ENCODE measurements at regions not wholly inside any gene's neighbourhood (a gene's known extent, or its start where the extent isn't known, plus 50 kb on each side); places are given as distances from the start of the nearest gene placed in this dataset.

DNA sequence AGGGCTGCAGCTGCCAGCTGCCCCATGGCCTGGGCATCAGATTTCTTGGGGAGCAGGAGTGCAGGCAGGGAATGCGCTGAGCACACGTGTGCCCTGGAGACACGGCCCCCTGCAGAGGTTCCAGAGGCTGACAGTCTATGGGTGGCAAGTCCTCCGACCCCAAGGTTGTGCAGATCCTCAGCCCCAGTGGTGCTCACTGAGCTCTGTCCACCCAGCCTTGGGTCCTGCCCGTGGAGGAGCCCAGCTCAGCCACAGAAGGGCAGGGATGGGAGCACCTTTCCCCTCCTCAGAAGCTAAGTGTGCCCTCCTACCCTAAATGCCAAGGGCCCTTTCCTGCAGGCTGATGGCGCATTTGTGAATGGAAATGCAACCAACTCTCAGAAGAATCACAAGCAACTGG is 341.0 kb downstream of the IRX2 start:
- Mint-ChIP-seq H3K4me1 (no peaks in the 10 kb centered on the region), H3K4me3 (no peak overlapping the region), H3K27ac (no peak overlapping the region), H3K9me3 (no peaks in the 10 kb centered on the region), H3K36me3 (ENCODE audit: low read depth) (no peaks in the 10 kb centered on the region), H3K27me3 (no peaks in the 10 kb centered on the region)
- DNase-seq: no peak
- intact Hi-C loops (cut with micrococcal nuclease): no loop called here

DNA sequence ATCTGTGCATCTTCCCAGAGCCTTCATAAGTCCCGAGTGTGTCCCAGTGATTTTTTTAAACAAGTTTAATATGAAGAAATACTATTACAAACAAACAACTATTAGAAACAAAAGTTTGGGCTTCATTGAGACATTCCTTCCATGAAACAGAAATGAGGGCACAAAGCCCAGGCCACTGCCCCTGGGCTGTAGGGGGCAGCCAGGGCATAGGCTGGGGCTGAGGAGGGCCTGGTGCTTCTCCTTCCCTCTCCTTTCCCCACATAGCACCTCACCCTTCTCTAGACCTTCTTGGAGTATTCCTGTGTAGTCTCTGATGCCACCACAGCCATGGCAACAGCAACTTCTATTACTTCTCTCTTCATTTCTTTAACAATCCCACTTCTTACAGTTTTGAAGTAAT is 348.2 kb downstream of the IRX2 start:
- no peak for DNase-seq
- H3K9me3 Mint-ChIP-seq: no peaks in the 10 kb centered on the region
- H3K27me3 Mint-ChIP-seq: no peaks in the 10 kb centered on the region
- no peaks in the 10 kb centered on the region for H3K36me3 Mint-ChIP-seq (ENCODE audit: low read depth)
- intact Hi-C loops (cut with micrococcal nuclease): no loop called here
- no peaks in the 10 kb centered on the region for H3K4me1 Mint-ChIP-seq
- H3K27ac Mint-ChIP-seq: no peak overlapping the region
- H3K4me3 Mint-ChIP-seq: no peak overlapping the region

DNA sequence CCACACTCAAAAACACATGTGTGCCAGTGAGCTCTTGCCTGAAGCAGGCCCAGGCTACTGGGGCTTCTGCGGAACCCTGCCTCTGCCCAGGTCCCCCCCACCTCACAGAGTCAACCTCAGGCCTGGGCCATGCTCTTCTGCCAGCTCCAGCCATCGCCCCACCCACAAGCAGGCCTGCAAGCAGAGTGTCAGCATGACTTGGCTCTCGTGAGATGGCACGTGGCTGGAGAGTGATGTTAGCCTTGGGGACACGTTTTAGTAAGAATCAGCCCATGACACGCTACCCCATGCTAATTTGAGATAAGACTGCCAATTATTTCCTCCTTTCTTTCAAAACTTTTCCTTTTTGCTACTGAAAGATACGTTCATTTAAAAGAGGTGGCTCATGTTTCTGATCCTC is 351.7 kb downstream of the IRX2 start:
- Mint-ChIP-seq H3K4me3 (no peak overlapping the region), H3K9me3 (no peaks in the 10 kb centered on the region), H3K27ac (no peak overlapping the region), H3K4me1 (no peaks in the 10 kb centered on the region), H3K36me3 (ENCODE audit: low read depth) (no peaks in the 10 kb centered on the region), H3K27me3 (no peaks in the 10 kb centered on the region)
- no peak for DNase-seq
- intact Hi-C loops (cut with micrococcal nuclease): no loop called here

DNA sequence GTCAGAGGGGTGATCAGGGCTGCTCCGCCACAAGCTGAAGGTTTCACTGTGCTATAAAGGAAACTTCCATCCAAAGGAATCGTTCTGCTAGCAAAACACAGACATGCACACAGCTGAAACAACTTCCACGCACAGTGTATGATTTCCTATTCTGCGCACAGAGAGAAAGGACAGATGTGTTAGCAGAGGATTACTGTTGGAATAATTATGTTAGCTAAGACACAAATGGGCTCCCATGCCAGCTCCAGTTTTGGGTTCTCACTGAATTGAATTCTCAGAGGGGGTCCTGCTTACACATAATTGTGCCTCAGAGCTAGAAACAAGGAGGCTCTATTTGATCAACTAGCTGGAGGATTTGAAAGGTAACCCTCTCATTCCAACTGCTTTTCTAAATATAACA is 352.4 kb downstream of the IRX2 start:
- Mint-ChIP-seq H3K27me3 (no peaks in the 10 kb centered on the region), H3K4me3 (no peak overlapping the region), H3K36me3 (ENCODE audit: low read depth) (no peaks in the 10 kb centered on the region), H3K9me3 (no peaks in the 10 kb centered on the region), H3K4me1 (no peaks in the 10 kb centered on the region), H3K27ac (no peak overlapping the region)
- intact Hi-C loops (cut with micrococcal nuclease): no loop called here
- no peak for DNase-seq

DNA sequence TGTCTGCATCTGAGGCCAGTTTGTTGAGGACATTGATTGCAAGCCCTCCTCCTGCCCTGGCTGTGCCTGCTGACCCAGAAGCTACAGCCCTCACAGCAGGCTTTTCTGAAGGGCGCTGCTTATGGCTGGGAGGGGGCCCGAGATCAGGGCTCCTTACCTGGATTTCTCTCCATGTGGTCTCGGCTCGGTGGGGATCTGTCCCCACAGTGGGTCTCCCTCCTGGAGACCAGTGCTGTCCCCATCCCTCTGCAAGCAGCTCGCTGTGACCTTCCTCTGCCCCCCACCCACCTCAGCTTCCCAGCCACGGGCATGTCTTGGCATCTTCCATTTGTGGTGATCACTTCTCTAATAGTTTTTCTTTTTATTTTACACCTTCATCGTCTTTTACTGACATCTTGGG is 357.9 kb downstream of the IRX2 start:
- Mint-ChIP-seq H3K27me3 (no peaks in the 10 kb centered on the region), H3K27ac (no peak overlapping the region), H3K9me3 (no peaks in the 10 kb centered on the region), H3K4me1 (no peaks in the 10 kb centered on the region), H3K36me3 (ENCODE audit: low read depth) (no peaks in the 10 kb centered on the region), H3K4me3 (no peak overlapping the region)
- intact Hi-C loops (cut with micrococcal nuclease): no loop called here
- DNase-seq: no peak

DNA sequence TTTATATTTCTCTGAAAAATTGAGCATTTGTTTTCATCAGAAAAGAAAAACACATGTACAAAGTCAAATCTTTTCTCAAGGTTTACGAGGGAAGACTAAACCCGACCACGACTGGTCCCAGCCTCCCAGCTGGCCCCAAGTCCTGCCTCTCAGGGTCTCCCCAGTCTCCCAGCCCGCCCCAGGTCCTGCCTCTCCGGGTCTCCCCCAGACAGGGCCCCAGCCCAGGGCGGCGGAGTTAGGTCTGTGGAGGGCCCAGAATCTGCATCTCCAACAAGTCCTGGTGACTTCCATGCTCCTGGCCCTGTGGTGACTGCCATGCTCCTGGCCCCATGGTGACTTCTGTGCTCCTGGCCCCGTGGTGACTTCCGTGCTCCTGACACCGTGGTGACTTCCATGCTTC is 359.9 kb downstream of the IRX2 start:
- DNase-seq: no peak
- H3K4me1 Mint-ChIP-seq: no peaks in the 10 kb centered on the region

DNA sequence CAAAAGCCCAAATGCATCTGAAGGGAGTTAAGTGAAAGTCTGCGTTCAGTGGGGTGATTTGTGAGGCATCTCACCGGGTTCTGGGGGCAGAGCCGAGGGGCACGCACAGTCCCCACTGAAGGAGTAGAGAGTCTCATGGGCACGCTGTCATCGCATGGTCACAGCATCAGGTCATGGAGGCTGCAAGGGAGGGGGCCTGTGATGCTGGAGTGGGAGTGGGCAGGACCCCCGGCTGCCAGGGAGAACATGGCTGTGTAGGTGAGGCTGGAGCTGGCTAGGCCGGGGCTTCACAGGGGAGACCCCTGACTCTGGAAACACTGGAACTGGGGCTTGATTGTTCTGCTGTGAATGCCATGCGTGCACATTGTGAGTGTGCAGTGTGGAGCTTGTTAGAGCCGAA is 360.5 kb downstream of the IRX2 start:
- intact Hi-C loops (cut with micrococcal nuclease): no loop called here
- H3K27me3 Mint-ChIP-seq: no peaks in the 10 kb centered on the region
- DNase-seq: no peak
- no peak overlapping the region for H3K27ac Mint-ChIP-seq
- no peaks in the 10 kb centered on the region for H3K9me3 Mint-ChIP-seq
- no peaks in the 10 kb centered on the region for H3K36me3 Mint-ChIP-seq (ENCODE audit: low read depth)
- H3K4me3 Mint-ChIP-seq: no peak overlapping the region
- no peaks in the 10 kb centered on the region for H3K4me1 Mint-ChIP-seq

More for the DNA sequence above, 359.9 kb downstream of the IRX2 start:
- no peaks in the 10 kb centered on the region for H3K27me3 Mint-ChIP-seq
- H3K9me3 Mint-ChIP-seq: no peaks in the 10 kb centered on the region
- no peaks in the 10 kb centered on the region for H3K36me3 Mint-ChIP-seq (ENCODE audit: low read depth)
- no peak overlapping the region for H3K4me3 Mint-ChIP-seq
- intact Hi-C loops (cut with micrococcal nuclease): no loop called here
- no peak overlapping the region for H3K27ac Mint-ChIP-seq

DNA sequence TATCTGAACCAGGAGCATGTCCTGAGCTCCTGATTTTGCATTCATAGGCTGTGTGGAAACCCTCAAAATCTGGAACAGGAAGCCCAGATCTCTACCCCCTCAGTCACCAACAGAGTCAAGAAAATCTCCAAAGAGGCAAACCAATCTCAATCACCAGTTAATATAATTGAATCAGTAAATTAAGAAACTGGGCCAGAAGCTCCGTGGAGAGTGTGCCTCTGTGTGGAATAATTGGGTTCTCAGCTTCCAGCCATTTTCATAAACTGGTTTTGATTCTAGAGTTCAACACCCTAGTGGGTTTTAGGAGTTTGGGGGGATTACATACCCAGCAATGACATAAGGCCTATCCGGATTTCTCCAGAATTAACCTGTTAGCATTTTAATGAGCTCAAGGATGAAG is 362.9 kb downstream of the IRX2 start:
- H3K4me1 Mint-ChIP-seq: no peaks in the 10 kb centered on the region
- intact Hi-C loops (cut with micrococcal nuclease): no loop called here
- no peaks in the 10 kb centered on the region for H3K9me3 Mint-ChIP-seq
- no peaks in the 10 kb centered on the region for H3K27me3 Mint-ChIP-seq
- no peak overlapping the region for H3K27ac Mint-ChIP-seq
- H3K36me3 Mint-ChIP-seq (ENCODE audit: low read depth): no peaks in the 10 kb centered on the region
- DNase-seq: no peak
- no peak overlapping the region for H3K4me3 Mint-ChIP-seq

DNA sequence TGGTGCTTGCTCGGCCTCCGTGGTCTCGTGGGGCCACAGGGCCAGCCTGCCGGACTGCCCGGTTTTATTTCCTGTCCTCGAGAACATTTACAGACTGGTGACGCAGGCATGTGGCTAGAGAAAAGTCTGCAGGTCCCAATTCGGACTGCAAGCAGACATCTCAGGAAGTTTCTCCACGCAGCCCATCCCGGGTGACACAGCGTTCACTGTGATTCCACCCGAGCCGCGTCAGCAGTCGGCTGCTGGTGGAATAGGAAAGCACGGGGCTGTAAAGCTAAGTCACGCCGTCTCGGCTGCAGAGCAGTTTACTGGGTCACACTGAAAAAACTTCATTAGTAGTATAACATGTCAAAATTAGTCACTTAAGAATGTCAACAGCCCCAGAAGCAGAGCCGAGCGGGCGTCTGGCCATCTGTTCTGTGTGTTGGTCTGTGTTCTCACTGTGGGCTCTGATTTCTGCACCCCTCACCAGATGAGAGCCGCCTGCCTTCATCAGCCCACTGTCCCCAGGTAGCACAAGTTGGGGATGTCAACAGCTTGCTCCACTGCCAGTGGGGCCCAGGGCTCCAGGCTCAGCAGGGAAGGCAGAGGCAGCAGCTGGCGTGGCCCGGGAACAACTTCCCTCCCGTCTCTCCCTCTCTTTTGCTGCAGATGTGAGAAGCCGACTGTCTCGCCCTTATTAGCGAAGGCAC is 363.7 kb downstream of the IRX2 start:
- Mint-ChIP-seq H3K4me1 (no peaks in the 10 kb centered on the region), H3K27me3 (no peaks in the 10 kb centered on the region), H3K9me3 (no peaks in the 10 kb centered on the region), H3K36me3 (ENCODE audit: low read depth) (no peaks in the 10 kb centered on the region), H3K4me3 (no peak overlapping the region), H3K27ac (no peak overlapping the region)
- intact Hi-C loops (cut with micrococcal nuclease): no loop called here
- no peak for DNase-seq

DNA sequence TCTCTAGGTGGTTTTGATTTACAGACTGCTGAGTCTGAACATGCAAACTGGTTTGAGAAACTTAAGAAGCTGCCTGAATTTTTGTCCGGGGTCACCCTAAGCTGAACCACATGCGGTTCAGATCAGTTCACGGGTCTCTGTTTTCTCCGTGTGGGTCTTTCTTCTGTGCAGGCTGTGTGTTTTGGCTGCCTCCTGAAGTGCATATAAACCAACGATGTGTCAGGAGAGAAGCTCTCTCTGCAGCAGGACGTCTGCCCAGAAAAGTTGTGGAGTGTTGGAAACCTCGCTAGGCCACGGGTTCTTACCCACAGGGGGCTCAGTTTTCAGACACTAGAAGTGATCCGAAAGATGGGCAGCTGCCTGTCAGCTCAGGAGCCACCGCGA is 364.2 kb downstream of the IRX2 start:
- DNase-seq: no peak
- Mint-ChIP-seq H3K4me1 (no peaks in the 10 kb centered on the region), H3K36me3 (ENCODE audit: low read depth) (no peaks in the 10 kb centered on the region), H3K4me3 (no peak overlapping the region), H3K27me3 (no peaks in the 10 kb centered on the region), H3K27ac (no peak overlapping the region), H3K9me3 (no peaks in the 10 kb centered on the region)
- intact Hi-C loops (cut with micrococcal nuclease): no loop called here

DNA sequence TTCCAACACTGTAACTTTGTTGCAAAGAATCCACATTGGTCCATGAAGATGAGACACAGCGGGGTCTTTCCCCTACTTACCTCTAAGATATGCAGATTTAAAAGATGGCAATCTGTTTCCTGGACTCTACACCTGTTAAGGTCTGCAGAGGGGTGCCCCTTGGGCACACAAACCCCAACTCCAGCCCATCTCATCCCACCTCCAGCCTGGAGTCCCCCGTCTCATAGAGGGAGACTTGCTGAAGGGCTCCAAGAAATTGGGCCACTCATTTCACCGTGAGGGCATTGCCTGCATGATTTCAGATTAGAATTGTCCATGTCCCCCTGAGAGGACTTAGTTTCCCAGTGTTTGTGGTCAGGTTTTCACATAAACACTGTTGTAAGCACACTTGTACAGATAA is 365.7 kb downstream of the IRX2 start:
- DNase-seq: no peak
- Mint-ChIP-seq H3K4me1 (no peaks in the 10 kb centered on the region), H3K4me3 (no peak overlapping the region), H3K27ac (no peak overlapping the region), H3K9me3 (no peaks in the 10 kb centered on the region), H3K27me3 (no peaks in the 10 kb centered on the region), H3K36me3 (ENCODE audit: low read depth) (no peaks in the 10 kb centered on the region)
- intact Hi-C loops (cut with micrococcal nuclease): no loop called here

DNA sequence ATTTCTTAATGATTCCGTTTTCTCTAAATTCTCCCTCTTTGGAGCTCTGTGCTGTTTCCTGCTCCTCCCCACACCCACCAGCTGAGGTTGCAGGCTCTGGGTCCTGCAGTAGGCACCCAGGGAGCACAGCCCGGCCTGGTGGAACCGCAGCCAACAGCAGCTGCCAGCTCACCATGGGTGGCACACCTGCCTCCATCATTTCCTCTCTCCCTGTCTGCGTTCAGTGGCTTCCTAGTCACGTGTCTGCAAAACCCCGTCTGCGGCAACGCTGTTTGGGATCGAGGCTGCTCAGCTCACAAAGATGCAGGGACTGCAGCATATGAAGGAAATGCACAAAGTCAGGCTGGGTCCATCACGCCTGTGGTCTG is 367.8 kb downstream of the IRX2 start:
- H3K27me3 Mint-ChIP-seq: no peaks in the 10 kb centered on the region
- no peak overlapping the region for H3K27ac Mint-ChIP-seq
- H3K4me3 Mint-ChIP-seq: no peak overlapping the region
- DNase-seq: no peak
- H3K4me1 Mint-ChIP-seq: no peaks in the 10 kb centered on the region
- intact Hi-C loops (cut with micrococcal nuclease): no loop called here
- H3K9me3 Mint-ChIP-seq: no peaks in the 10 kb centered on the region
- H3K36me3 Mint-ChIP-seq (ENCODE audit: low read depth): no peaks in the 10 kb centered on the region

DNA sequence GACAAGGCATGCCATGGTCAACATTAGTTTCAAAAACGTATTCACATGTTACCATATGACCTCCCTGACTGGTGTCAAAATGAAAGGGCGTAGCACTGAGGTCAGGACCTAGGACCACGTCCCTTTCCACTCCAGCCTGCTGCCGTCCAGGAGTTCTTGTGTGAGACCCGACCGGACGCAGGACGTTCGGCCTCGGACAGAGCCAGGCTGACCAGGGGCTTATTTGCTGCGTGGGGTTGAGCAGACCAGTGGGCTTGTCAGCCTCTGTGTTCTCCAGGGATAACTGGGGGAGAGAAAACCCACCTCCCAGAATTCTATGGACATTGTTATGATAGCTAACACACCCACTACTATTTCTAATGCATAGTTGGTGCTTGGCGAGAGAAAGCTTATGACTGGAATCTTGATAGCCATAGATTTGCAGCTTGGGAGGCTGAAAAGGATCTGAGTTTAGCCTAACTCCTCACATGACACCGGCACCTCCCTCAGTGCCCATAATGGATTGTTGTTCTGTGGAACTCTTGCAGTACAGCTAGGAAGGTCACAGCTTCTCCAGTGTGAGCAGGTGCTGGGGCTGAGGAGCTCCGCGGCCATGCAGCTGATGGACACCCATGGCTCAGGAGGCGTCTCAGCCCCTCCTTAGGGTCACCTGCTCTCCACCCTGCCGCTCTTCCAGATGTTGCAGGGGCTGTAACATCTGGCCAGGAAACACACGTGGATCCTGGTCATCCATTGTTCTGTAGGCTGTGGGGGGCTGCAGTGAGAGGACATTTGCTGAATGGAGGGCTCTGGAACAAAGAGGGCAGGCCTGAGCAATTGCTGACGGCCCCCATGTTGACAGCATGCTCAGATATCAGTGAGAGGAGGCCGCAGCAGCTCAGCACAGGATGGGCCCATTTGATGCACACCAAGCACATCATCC is 368.4 kb downstream of the IRX2 start:
- Mint-ChIP-seq H3K4me1 (no peaks in the 10 kb centered on the region), H3K27me3 (no peaks in the 10 kb centered on the region), H3K4me3 (no peak overlapping the region), H3K27ac (no peak overlapping the region), H3K9me3 (no peaks in the 10 kb centered on the region), H3K36me3 (ENCODE audit: low read depth) (no peaks in the 10 kb centered on the region)
- no peak for DNase-seq
- intact Hi-C loops (cut with micrococcal nuclease): no loop called here

DNA sequence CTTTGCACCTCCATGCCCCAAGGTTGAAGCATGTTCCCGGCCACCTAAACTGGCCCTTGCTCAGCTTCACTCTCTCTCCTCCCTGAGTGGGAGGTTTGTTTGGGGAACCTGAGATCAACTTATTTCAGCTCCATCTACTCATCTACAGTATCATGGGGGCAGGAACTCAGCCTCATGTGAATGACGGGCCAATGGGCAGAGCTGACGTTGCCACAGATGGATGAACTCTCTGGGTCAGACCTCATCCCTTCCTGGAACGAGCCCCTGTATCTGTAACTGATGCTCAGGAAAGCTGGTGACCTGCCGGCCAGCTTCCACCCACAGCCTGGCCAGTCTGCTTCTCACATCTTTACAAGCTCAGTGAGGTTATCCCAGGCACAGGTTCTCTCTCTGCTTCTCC is 369.6 kb downstream of the IRX2 start:
- no peaks in the 10 kb centered on the region for H3K9me3 Mint-ChIP-seq
- intact Hi-C loops (cut with micrococcal nuclease): no loop called here
- no peaks in the 10 kb centered on the region for H3K4me1 Mint-ChIP-seq
- no peaks in the 10 kb centered on the region for H3K27me3 Mint-ChIP-seq
- H3K4me3 Mint-ChIP-seq: no peak overlapping the region
- no peak for DNase-seq
- H3K27ac Mint-ChIP-seq: no peak overlapping the region
- no peaks in the 10 kb centered on the region for H3K36me3 Mint-ChIP-seq (ENCODE audit: low read depth)

DNA sequence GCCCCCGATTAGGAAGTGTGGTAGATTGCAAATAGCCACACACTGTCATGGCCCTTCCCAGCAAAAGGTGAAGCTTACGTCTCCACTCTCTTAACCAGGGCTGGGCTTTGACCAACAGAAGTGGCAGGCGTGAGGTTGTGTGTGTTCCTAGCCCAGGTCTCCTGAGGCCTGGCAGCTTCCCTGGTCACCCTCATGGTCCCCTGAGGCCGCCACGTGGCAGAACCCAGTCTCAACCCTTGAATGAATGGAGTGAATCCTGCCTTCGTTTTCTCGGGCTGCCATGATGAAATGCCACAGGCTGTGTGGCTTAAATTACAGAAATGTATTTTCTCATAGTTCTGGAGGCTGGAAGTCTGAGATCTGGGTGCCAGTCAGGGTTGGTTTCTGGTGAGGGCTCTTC is 370.4 kb downstream of the IRX2 start:
- no peak for DNase-seq
- Mint-ChIP-seq H3K27ac (no peak overlapping the region), H3K27me3 (no peaks in the 10 kb centered on the region), H3K36me3 (ENCODE audit: low read depth) (no peaks in the 10 kb centered on the region), H3K4me1 (no peaks in the 10 kb centered on the region), H3K9me3 (no peaks in the 10 kb centered on the region), H3K4me3 (no peak overlapping the region)
- intact Hi-C loops (cut with micrococcal nuclease): no loop called here

Measured in activated CD4-positive, alpha-beta T cell treated with anti-CD3 and anti-CD28 coated beads, Interleukin-2, amount 10 ng/mL, durations not matched to agents 24 days and 14 days (primary cell).